ENCODE measurements at regions not wholly inside any gene's neighbourhood (a gene's known extent, or its start where the extent isn't known, plus 50 kb on each side); places are given as distances from the start of the nearest gene placed in this dataset.
"Not testable (repeated sequence)": the region's sequence is repeated elsewhere in the genome, so short reads cannot be mapped to it uniquely, and the experiment has no call there.

DNA sequence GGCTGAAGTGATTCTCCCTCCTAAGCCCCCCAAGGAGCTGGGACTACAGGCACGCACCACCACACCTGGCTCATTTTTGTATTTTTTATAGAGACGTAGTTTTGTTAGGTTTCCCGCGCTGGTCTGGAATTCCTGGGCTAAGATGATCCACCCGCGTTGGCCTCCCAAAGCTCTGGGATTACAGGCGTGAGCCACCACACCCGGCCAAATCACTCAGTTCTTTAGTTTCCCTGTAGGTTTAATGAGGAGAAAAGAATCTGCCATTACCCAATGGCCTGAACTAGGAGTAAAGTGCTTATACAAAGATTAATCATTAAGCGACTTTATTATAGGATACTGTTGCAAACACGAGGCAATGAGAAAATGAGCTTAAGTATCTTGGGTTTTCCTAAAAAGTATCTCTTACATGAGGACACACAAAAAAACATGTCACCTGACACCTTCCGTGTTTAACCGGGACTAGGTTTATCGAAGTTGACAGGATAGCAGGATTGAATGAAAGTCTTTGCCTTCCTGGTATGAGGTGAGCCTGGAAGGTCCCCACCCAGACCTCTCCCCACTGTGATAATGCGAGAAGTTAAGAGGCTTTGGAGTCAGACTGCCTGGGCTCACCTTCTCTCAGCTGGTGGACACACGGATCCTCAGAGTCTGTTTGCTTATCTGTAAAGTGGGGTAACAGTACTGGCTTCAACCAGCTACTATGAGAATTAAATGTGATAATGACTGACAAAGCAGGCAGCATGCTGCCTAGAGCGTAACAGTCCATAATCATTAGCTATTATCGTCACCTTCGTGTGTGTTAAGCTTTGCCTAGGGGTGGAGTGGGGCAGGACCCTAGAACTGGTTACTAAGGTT, 133.5 kb upstream of the KRAS start:
- DNase-seq (ENCODE audit: low spot score) = peak; percentile 9

DNA sequence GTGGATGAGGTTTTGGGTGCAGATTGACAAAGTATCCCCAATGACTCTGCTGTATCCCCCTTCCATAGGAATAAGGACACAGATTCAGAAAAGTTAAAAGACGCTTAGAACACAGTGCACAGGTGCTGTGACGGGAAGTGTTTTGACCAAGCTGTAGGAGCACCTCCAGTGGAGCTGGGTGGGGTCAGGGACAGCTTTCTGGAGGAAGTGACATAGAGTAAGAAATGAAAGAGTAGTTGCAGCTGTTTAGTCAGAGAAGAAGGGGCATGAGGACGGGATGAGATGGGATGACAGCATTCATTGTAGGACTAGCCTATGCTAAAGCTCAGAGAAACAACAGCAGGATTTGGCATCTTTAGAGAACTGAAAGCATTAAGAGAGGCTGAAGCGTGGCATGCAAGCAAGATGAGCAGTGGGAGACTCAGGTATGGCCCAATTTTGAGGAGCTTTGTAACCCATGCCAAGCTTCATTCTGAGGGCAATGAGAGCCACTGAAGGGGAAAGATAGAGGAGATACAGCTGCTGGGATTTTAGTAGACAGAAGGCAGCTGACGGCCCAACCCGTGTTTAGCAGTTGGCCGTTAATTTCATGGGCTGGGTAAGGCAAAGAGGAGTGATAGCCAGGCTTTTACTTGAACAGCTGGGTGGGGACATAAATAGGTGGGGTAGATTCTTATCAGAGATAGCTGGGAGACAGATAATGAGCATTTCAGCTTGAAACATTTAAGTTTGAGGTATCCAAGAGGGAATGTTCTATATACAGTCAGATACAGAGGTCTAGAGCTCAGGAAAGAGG, 131.8 kb upstream of the KRAS start:
- DNase-seq (ENCODE audit: low spot score) = no peak

DNA sequence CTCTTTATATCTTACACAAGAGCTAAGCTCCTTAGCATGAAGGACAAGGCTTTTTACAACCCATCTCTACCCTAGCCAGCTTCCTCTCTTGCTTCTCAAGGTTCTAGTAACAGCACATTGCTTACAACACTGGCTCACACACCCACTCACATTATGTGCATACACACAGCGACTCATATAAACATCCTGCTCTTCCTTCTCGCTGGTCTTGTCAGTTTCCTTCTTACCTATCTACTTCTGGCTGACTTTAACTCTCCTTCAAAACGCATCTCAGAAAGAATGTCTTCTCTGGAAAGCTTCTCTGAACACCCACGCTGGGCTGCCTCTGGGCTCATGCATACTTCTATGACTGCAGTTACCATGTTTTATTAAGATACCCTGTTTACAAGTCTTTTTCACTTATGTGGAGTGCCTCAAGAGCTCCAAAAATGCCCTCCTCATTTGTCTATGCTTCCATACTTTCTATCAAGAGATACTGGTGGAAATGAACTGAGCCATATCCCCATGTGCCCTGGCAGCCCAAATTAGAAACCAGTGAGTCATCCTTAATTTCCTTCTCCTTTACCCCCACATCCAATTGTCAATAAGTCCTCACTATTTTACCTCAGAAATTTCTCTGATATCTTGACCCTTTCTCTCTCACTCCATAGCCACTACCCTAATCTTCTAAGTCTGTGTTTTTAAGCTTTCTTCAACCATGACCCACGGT, 126.9 kb upstream of the KRAS start:
- no peak for DNase-seq (ENCODE audit: low spot score)

DNA sequence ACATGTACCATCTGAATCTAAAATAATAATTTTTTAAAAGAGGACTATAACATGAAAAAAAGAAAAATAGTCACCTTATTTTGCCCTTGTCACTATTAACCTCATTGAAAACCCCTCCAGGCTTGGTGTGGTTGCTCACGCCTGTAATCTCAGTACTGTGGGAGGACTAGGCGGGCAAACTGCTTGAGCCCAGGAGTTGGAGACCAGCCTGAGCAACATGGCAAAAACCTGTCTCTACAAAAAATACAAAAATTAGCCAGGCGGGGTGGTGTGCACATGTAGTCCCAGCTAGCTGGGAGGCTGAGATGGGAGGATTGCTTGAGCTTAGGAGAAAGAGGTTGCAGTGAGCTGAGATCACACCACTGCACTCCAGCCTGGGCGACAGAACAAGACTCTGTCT, 126.3 kb upstream of the KRAS start:
- DNase-seq (ENCODE audit: low spot score) = no peak

DNA sequence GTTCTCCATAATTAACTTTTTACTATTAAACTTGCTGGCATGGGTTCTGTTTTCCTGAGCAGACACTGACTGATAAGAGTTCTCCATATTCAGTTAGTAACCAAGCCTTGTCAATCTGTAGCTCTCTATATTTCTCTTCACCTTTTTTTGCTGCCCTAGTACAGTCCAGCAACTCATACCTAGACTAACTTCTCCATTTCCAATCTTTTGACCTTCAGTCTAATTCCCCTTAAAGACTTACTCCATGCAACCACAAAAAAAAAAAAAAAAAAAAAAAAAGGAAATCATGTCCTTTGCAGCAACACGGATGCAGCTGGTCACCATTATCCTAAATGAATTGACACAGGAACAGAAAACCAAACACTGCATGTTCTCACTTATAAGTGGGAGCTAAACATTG, 125.7 kb upstream of the KRAS start:
- no peak for DNase-seq (ENCODE audit: low spot score)

DNA sequence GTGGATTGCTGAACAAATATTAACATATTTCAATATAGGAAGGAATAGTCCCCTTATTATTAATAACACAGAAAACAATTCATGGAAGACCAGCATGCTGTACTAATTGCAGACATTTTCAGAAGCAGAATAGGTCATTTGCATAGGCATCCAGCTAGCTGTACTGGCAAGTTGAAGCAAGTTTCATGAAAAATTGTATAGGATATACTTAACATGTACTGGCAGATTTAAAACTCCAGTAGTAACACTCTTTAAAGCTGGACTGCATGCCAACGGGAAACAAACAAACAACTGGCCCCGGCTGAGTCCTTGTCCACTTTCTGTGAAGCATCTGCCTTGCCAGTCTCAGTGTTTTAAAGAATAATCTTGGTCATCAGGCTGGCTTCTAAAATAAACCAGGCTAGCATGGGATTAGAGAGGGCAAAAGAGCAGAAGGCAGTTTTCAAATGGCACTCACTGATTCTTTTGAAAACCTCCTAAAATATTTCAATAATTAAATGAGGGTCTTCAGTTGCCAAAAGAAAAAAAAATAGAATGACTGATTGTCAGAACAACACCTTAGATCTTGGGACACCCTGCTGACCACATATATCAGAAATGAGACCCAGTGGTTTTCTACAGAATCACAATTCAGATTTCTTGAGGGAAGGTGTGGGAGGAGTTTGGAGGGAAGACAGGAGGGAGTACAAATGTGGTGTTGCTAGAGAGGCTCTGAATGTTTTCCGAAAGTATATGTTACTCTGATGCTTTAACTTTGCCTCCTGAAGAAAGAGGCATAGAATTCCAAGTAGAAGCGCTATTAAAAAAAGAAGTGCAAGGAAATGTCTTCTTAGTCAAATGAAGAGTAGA, 122.5 kb upstream of the KRAS start:
- peak; percentile 43 for DNase-seq (ENCODE audit: low spot score)

DNA sequence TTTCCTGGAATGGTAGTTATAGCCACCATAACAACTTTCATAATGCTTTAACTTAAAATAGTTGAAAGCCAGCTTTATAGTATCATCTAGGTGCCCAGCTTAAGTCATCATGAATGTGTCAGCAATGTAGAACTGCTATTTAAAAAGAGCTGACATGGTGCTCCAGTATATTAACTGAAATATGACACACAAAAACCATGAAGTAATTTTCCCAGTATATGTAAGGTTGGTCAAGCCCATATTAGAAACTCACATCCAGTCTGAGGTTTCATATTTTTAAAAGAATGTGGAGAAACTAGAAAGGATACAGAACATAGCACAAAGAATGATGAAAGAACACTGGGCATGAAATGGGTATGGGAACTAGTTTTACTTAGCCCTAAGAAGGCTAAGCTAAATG, 121.3 kb upstream of the KRAS start:
- DNase-seq (ENCODE audit: low spot score) = no peak

DNA sequence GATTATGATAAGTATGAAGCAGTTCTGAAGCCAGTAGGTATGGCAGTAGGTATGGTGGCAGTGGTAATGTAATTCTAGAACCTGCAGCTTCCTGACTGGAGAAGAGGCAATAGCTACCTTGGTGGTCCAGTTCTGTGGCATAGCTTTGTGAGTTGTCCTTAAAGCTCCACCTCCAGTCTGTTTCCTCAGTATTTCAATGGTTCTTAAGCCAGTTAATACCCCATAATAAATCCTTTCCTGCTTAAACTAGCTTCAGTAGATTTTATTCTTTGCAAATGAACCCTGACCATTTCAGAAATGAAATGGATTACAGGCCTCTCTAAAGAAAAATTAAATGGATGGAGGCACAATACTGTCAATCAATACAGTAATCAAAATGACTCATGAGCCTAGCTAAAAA, 117.8 kb upstream of the KRAS start:
- DNase-seq (ENCODE audit: low spot score) = no peak

DNA sequence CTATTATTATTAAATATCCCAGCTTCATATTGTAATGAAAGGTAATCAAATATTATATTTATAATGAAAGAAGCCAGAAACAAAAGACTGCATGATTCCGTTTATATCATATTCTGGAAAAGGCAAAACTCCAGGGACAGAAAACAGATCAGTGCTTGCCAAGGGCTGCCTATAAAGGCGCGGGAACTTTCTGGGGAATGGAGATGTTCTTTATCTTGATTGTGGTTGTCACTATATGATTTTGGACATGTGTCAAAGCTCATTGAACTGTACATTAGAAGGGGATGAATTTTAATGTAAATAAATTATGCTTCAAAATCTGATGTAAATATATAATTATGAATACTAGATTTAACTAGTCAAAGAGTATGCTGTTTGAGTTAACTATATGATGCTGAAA, 115.4 kb upstream of the KRAS start:
- DNase-seq (ENCODE audit: low spot score) = no peak

DNA sequence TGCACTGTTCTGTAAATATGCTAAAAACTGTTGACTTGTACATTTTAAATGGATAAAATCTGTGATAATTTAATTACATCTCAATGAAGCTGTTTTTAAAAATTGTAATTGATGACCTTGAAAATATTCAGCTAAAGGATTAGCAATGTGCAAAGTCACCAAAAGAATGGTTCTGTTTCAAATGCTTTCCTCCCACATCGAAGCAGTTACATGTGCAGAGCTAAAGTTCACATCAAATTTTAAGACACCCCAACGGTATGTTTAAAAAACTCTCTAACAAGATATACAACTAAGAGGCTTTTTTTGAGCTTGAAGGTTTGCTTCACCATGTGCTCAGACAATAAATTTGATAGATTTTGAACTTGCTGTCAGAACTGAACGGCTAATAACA, 114.6 kb upstream of the KRAS start:
- no peak for DNase-seq (ENCODE audit: low spot score)

DNA sequence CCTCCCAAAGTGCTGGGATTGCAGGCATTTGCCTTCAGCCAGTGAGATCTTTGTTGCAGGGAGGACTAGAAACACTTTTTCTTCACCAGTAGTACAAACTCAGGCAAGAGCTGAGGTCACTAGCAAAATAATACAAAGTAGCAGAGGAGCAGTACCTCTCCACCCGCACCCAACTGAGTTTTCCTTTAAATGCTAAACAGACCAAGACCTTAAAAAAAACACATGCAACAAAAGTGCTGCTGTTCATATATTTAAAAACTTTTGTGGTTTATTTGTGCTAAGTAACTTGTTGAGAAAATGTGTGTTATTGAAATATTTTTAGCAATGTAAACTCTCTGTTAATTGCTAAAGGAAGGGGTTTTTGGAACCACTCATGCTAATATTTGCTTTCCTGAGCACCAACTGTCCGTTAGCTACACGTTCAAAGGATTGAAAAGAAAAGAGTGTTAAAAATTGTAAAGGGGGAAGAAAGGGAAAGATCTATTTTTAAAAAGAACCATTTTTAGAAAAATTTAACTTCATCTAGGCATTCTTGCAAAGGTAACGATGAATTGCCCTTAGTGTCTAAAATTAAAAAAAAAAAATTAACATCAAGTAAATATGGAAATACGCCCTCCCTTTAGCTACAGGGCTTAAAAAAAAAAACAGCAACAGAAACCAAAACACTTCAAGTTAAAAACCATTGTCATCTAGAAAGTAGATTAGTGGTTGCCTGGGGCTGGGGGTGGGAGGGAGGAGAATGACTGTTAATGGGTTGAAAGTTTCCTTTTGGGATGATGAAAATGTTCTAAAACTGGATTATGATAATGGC, 114.0 kb upstream of the KRAS start:
- DNase-seq (ENCODE audit: low spot score) = no peak

DNA sequence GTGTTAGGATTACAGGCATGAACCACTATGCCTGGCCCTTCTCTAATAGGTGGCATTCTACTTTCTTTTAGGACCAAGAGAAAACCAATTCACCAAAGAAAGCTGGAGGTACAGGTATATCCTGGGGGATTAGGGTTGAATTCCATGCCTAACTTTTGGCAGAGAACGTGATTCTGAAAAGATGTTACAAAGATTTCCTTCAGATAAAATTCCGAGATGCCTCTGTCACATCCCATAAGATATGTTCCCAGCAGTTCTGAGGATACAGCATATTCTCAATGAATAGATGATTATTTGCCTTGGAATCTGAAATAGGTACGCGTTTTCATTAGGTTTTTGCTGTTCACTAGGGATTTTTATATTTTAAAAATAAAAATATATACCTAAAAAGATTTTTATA, 111.9 kb upstream of the KRAS start:
- no peak for DNase-seq (ENCODE audit: low spot score)

DNA sequence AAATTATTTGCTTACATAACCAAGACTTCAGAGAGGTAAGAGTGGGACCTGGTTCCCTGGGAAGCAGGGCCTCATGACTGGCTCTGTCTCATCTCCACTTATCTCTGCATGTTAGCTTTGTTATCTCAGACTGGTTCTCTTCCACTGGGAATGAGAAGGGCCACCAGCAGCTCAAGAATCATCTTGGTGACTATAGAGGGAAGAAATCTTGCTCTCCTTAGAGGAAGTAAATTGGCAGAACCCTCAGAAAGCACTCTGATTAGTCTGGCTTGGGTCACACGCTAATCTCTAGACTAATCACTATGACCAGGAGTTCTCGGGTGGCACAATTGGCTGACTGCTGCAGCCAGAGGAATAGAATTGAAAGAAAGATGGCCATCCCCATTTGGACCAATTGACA, 110.8 kb upstream of the KRAS start:
- no peak for DNase-seq (ENCODE audit: low spot score)

DNA sequence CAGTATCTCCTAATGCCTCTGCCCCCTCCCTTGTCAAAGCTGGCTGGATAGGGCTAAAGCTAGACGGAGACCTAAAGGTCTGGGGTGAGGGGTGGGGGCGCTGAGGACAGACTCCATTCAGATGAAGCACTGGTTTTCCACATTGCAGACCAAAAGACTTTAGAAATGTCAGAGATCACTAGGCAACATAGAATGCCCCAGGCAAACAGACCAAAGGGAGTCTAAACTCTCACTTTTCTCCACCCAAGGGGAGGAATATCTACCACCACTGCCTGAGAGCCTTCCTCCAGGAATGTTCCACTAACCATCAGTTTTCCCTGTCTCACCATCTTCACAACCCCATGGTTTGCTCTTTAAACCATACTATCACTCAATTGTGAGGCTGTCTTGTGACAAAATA, 106.9 kb upstream of the KRAS start:
- DNase-seq (ENCODE audit: low spot score) = no peak

DNA sequence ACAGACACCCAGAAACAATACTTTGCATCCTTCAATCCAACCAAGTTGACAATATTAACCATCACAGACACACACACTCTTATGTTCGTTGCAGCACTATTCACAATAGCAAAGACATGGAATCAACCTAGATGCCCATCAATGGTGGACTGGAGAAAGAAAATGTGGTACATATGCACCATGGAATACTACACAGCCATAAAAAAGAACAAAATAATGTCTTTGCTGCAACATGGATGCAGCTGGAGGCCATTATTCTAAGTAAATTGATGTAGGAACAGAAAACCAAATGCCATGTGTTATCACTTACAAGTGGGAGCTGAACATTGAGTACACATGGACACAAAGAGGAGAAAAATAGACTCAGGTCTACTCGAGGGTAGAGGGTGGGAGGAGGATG, 102.2 kb upstream of the KRAS start:
- DNase-seq (ENCODE audit: low spot score) = not testable (repeated sequence)

DNA sequence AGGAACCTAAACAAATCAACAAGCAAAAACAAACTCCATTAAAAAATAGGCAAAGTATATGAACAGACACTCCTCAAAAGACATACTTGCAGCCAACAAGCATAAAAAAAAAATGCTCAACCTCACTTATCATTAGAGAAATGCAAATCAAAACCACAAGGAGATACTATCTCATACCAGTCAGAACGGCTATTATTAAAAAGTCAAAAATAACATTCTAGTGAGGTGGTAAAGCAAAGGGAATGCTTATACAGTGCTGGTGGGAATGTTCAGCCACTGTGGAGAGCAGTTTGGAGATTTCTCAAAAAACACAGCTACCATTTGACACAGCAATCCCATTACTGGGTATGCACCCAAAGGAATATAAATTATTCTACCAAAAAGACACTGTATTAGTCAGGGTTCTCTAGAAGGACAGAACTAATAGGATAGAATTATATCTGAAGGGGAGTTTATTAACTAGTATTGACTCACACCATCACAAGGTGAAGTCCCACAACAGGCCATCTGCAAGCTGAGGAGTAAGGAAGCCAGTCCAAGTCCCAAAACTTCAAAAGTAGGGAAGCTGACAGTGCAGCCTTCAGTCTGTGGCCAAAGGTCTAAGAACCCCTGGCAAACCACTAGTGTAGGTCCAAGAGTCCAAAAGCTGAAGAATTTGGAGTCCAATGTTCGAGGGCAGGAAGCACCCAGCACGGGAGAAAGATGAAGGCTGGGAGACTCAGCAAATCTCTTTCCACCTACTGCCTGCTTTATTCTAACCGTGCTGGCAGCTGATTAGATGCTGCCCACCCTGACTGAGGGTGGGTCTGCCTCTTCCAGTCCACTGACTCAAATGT, 101.6 kb upstream of the KRAS start:
- no peak for DNase-seq (ENCODE audit: low spot score)

DNA sequence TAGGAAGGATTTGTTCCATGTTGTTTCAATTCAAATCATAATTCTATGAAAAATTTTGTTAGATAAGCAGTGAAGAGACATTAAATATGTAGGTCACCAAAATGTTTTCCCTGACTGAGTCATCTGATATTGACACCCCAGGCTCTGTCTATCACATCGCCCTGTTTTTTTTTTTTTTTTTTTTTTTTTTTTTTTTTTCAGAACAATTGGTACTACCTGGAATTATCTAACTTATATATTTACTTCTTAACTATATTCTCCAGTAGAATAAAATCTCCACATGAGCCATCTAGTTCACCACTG, 97.8 kb upstream of the KRAS start:
- no peak for DNase-seq (ENCODE audit: low spot score)

DNA sequence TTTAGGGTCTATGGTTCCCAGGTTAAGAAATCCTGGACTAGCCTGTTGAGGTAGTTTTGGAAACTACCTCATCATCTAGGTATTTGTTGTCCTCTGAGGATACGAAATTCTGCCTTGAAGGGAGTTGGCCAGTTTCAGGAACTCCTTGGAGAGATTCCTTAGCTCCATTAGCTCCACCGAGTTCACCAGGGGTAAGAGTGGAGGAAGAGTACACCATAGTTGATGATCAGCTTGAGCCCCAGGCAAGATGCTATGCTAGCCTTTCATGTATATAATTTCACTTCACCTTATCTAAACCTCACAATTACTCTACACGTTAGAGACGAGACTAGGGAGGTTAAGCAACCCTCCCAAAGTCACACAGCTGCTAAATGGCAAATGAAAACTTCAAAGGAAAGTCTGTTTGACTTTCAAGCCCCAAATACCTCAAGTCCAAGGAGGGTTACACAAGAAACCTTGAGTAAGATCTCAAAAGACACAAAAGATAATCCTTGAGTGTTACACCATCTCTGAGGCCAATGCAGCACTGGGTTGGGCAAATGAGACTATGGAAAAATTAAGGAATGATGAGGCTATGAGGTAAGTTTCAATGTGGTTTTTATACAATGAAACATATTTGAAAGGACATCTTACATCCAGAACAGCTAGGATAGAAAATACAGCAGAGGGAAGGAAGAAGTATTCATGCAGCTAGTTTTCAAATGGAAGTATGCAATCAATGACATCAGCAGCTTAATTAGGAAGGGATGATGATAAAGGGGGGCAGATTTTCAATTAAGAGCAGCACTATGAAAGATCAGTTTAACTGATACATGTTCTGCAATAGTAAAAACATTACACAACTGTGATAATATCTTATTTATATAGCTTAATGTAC, 97.2 kb upstream of the KRAS start:
- no peak for DNase-seq (ENCODE audit: low spot score)

DNA sequence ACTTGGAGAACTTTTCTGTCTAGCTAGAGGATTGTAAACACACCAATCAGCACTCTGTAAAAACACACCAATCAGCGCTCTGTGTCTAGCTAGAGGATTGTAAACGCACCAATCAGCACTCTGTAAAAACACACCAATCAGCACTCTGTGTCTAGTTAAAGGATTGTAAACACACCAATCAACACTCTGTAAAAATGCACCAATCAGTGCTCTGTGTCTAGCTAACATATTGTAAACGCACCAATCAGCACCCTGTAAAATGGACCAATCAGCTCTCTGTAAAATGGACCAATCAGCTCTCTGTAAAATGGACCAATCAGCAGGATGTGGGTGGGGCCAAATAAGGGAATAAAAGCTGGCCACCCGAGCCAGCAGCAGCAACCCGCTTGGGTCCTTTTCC, 91.1 kb upstream of the KRAS start:
- not testable (repeated sequence) for DNase-seq (ENCODE audit: low spot score)

Data from umbilical cord (tissue), 1 donor.